Activated T-cell treated with anti-CD3 and anti-CD28 coated beads for 24 hours (primary cell): ENCODE measurements at regions not wholly inside any gene's neighbourhood (a gene's known extent, or its start where the extent isn't known, plus 50 kb on each side); places are given as distances from the start of the nearest gene placed in this dataset.

ENCODE experiments used
- DNase-seq: peaks from one replicate; pipeline ENCODE4 v3.0.0-alpha.2; 2020; ENCODE audit warnings: low read depth

DNA sequence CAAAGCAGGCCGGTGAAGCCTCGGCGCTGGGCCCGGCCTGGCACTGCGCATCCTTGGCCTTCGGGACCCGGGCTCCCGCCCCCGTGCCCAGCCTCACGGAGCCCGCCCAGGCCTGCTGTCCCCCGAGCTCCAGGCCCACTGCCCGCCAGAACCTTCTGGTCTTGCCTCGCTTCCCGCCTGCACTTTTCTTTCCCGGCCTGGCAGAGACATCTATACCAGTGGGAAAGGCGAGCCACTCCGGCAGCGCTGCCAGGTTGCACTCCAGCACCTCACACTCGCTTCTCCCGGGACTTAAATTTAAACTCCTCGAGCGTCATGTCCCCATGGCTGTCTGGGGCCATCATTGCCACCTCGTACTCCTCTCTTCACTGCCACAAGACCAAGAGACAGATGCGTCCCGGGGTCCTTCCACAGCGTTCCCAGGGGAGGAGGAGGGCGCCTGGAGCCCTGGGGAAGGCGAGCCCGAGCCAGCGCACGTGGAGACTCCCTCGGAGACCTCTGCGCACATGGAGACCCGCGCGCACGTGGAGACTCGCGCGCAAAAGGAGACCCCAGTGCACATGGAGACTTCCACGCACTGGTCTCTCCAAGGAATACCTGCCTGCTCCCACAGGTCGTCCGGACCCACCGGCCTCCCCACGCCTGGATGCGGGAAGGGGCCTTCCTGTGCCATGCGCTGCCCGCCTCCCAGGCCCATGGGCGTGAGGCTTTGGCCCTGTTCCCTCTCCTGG is 253.1 kb upstream of the SALL3 start:
- DNase-seq: no peak

DNA sequence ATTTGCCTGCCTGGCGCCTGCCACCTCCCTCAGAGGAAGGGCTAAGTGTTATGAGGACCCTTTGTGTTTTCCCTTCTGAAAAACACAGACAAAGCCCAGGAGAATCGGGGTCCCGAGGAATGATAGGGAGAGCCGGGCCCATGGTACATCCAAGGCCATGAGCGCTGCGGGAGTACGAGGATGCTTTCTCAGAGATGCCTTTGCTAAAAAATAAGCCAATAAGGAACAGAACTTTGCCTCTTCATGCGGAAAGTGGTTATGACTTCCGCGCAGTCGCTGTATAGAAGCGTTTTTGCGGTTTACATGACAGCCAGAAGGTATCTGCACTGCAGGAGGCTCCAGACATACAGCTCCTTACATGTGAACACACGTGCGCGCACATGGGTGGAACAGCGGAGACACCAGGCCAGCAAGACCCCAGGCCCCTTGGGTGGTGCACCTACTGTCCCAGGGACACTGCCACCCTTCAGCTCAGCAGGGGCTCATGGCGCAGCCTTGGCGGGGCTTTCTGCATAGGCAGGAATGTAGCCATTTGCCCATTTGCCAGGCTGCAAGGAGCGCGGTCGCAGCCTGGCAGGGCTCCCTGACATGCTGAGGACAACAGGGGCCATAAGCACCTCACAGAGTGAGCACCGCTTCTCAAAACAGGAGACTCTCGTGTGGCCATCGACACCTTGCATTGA is 252.4 kb upstream of the SALL3 start:
- no peak for DNase-seq

DNA sequence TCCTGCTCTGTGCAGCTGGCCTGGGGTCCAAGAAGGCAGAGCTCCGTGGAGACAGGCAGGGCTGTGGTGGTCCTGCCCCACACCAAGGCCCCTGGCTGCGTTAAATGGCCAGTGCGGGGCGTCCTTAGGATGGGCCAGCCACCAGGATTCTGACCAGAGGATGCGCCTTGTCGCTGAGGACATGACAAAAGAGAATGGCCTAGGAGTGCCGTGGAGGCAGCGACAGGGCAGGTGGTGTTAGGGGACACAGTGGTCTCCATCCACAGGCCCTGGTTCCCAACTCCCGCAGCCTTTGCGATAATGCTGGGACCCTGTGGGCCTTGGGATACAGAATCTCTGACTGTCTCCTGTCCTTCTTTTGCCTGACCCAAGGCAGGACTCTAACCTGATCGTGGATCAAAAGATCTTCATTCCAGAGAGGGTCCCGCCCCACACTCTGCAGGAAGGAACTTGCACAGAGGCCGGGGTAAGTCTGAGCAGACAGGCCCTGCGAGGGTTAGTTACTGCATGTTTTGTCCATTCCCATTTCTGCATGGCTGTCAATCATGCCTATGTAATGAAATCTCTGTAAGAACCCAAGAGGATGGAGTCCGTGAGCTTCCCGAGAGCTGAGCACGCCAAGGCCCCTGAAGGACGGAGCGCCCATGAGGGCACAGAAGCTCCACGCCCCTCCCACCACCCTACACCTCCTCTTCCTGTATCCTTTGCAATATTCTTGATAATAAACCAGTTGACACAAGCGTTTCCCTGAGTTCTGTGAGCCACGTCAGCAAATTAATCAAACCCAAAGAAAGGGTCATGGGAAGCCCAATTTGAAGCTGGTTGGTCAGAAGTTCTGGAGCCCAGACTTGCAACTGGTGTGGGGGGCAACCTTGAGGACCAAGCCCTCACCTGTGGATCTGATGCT is 251.5 kb upstream of the SALL3 start:
- DNase-seq: no peak

DNA sequence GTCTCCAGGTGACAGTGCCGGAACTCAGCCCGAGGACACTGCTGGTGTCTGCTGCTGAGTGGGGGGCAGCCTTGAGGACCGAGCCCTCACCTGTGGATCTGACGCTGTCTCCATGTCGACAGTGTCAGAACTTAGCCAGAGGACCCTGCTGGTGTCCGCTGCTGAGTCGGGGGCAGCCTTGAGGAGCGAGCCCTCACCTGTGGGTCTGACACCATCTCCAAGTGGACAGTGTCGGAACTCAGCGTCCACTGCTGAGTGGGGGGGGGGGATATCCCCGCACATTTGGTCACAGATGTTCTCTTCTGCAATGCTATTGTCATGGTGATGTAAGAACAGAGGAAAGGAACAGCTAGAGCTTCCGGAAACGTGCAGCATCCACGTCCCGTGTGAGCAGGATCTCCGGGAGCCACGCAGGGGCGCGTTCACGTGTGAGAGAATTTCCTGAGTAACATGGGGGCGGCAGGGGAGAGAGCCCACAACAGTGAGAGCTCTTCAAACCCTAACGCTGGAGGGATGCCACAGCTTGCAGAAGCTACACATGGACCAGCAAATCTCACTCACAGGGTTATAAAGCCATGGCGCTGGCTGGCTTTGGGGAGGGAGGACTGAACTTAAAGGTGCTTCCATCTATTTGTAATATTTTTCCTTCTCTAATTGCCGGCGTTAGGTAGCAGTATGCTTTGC is 250.7 kb upstream of the SALL3 start:
- DNase-seq: no peak

DNA sequence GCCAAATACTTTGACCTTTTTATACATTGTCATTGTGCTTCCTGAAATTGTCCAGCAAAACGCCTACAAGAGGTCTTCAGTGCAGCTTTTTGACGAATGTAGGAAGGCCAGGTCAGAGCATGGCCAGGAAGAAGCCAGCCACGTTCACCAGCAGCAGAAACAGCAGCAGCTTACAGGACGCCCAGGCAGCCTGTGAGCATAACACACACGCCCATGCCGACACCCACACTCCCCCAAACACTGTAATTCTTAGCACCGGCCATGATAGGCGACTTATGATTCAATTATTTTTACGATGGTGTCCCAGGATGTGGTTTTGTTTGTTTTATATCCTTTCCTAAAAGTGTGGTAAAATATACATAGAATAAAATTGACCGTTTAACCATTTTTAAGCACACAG is 249.1 kb upstream of the SALL3 start:
- no peak for DNase-seq

DNA sequence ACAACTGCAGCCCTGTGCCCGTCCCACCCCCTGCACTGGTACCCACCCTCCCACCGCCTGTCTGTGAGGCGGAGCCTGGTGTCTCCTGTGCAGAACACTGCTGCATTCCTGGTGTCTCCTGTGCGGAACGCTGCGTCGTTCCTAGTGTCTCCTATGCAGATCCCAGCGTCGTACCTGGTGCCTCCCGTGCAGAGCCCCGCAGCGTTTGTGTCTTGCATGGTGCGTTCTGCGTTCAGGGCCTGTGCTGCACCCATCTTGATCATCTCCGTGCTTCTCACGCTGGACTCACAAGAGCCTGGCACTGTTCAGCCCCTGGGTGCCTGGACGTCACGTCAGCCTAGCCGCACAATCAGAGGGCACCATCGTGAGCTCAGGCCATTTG is 248.6 kb upstream of the SALL3 start:
- DNase-seq: no peak

DNA sequence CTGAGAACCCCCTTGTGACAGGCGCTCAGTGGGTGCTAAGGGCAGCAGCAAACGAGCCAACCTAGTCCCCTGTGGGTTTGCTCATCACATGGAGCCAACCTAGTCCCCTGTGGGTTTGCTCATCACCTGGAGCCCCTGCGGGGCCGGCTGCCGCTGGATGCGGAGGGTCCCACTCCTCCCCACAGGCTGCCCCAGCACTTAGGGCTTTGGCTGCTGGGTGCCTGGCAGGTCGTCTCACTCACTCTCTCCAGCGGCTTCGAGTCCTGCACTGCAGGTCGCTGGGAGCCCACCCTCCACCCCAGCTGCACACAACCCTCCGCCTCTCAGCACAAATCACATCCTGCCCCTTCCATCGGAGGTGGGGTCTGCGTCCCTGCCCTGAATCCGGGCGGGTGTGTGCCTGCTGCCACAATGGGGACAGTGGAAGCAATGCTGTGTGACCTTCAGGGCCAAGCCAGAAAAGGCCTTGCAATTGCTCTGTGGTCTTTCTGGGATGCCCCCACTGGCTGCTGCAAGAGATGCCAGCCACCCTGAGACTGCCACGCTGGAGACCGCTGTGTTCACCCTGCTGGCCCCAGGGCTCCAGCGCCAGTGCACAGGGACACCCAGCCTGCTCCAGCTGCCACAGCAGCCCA is 248.1 kb upstream of the SALL3 start:
- DNase-seq: no peak

DNA sequence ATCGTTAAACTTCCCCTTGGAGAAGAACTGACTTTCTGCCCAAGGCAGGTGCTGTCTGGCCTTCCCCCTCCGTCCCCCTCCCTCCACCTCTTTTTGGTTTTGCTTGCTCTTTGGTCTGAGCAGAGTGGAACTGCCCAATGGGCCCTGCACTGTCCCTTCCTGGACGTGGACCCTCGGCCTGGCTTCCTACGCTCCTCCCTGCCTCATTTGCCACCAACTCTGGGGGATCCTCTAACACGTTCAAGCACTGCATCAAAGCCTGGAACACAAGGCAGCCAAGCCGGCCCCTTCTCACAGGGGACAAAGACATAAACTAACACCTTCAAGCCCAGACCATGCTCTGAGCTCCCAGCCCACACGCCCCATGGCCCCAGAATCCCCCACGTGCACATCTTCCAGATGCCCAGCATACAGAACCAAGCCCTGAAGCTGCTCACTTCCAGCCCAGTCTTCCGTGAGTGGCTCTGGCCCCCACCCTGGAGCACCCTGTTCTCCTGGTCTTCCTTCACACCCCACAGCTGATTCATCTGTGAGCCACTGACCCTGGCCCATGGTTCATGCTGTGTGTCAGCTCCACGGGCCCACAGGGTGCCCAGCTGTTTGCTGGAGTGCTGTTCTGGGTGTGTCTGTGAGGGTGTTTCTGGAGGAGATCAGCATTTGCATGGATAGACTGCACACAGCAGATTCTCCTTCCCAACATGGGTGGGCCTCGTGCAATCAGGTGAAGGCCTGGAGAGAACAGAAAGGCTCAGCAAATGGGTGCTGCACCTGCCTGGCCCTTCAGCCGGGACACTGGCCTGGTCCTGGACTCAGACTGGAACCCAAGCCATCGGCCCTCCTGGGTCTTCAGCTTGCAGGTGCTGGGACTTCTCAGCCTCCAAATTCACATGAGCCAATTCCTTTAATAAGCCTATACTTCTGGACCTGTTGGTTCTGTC is 247.1 kb upstream of the SALL3 start:
- no peak for DNase-seq

DNA sequence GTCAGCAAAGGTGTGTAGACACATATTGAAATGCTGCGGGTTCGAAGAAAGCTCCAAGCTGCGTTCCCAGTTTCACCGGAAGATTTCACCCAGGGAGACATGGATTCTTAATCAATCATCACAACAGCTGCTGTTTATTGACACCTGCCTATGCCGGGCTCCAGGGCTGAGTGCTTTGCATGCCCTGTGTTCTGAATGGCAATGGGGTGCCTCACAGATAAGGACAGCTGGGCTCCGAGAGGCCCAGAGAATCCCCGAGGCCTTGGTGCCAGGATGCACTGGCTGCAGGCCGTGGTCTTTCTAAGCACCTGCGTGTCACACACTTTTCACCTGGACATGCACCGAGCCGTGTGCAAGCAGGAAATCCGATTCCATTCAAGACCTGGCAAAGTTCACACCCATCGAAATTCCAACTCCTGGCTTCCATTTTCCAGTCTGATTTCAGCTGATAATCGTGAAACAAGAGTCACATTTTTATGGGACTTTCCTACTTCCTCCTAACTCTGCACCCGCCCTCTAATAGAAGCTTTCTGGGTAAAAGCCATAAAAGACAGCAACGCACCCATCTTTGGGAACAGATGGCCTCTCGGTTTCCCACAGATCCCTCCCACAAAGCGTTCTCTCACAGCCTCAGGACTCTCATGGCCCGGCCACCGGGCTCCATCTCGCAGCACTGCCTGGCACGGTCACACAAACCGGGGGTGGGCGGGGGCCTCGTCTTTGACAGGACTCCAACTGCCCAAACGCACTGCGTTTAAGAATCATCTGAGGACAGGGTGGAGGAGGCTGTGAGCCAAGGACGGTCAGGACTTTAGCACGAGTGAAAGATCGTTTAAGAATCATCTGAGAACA is 245.6 kb upstream of the SALL3 start:
- DNase-seq: no peak

DNA sequence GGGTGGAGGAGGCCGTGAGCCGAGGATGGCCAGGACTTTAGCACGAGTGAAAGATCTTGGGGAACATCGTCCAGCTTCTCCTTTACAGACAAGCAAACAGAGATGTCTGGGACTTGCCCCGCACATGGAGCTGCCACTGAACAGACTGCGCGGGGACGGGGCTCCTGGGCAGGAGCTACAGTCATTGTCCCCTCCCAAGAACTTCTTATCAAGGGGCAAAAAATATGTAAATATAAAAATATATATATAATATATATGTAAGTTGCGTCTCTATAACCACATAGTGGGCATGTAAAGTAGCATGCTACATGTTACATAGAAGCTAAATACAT is 245.0 kb upstream of the SALL3 start:
- no peak for DNase-seq

DNA sequence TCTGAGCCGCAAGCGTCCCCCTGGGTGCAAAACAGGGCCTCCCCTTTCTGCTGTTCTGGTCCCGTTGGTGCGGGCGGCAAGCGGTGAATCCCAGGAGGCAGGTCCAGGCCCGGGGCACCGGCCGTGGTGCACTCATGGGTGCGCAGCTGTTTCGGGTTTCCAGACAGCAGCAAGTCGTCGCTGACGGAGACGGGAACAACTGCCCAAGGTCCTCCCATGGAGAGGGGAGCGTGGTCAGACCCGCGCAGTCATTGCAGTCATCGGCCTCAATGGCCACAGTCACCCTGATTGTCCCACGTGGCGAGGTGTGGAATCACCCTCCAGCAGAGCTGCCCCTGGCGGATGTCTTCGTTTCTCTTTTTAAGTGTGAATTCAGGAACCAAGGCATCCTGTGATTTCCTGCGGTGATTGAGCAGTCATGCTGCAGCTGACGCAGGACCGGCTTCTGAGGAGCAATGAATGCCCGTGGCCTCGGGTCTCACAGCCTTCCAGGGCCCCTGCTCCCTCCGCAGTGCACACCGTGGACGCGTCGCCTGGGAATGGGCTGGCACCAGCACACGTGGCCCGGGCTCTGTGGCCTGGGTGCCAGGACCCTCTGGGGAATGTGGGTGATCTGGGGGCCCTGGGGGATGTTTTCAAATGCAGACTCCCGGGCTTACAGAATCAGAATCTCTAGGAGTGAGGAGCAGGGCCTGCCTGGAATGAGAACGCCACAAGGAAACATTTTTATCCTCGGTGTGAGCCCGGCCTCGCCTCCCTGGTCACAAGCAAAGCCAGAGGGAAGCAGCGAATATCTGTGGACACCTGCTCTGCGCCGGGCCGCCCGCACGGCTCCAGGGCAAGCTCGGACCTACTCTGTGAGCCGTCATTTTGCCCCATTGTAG is 244.2 kb upstream of the SALL3 start:
- DNase-seq: no peak

DNA sequence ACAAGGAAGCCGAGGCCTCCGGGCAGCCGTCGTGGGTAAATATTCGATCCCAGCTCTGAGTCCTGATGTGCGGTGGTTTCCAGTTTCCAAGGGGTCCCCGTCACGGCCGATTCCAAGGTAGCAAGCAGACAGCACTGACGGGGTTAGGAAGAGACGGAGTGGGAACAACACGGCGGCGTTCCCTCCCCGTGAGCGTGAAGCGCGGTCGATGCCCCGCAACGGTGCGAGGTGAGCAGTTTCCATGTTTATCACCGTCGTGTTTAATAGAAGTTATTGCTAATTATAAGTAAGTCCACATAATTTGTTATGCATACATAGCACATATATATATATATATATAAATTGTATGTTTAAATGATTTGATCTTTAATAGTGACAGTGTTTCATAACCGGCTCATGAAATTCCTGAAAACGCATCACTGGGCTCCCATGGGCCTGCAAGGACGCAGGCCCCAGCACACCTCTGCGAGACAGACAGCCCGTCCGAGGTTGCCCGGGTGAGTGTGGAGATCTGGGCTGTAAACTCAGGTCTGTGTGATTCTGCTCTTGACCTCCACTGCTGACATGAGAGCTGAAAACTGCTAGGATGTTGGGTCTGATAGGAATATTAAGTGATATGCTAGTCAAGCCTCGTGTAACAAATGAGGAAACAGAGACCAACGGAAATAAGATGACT is 243.5 kb upstream of the SALL3 start:
- DNase-seq: no peak

DNA sequence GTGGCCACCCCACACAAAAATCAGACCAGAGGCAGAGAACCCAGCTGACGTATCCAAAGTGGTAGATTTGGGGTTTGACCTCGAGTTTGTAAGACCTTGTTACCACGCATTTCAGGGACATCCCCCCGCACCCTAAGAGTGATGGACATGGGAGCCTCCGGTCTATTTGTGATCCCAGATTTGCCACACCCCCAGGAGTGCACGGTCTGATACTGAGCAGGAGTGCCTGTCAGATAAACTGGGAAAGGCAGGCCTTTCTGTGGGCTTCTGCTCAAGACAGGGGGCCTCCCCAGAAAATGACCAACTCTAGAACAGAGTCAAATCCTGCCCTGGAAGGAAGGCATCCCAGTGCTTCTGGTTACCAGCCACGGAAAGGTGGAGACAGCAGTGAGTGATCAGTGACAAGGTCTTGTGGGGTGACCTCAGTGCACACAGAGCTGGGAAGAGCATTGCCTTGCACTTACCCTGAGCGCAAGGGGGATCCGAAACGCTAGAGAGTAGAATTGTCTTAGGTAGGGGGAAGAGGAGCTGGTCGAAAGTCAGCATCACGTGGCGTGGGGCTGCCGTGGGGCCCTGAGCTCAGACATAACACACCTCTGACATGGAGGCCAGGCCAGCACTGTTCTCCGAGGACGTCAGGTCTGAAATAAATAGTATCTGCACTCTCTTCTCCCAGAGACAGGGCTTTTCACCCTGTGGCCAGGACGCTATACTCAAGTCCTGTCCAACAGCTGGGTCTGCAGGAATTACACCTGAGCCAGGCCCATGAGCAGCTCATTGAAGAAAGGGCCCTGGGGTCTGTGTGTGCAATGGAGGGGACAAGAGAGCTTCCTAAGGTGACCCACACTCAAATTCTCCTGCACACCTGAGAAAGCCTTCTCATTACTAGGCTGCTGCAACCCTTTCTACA is 242.4 kb upstream of the SALL3 start:
- no peak for DNase-seq

DNA sequence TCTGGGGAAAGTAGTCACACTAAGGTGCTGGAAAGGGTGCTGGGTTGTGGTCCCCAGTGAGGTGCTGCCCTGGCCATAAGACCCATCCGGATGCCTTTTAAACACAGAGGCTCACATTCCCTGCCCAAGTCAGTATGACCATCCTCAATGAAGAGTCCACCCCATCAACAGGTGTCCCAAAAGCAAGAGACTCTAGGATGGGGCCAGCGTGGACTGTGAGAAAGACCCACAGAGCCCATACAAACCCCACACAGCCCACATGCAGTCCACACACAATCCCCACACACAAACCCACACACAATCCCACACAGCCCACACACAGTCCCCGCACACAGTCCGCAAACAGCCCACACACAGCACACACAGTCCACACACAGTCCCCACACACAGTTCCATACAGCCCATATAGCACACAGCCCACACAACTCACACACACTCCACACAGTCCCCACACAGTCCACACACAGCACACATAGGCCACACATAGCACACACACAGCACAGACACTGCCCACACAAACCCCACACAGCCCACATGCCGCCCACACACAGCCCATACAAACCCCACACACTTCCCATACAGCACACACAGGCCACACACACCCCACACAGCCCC is 241.4 kb upstream of the SALL3 start:
- DNase-seq: no peak

DNA sequence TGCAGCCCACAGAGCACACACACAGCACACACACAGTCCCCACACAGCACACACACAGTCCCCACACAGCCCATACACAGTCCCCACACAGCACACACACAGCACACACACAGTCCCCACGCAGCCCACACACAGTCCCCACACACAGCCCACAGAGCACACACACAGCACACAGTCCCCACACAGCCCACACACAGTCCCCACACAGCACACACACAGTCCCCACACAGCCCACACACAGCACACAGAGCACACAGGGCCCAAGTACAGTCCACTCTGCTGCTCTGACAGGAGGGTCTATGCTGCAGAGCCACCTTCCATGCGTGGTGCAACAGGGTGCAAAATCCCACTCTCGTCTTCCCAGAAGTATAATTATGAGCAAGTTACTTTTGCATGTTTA is 240.5 kb upstream of the SALL3 start:
- no peak for DNase-seq

DNA sequence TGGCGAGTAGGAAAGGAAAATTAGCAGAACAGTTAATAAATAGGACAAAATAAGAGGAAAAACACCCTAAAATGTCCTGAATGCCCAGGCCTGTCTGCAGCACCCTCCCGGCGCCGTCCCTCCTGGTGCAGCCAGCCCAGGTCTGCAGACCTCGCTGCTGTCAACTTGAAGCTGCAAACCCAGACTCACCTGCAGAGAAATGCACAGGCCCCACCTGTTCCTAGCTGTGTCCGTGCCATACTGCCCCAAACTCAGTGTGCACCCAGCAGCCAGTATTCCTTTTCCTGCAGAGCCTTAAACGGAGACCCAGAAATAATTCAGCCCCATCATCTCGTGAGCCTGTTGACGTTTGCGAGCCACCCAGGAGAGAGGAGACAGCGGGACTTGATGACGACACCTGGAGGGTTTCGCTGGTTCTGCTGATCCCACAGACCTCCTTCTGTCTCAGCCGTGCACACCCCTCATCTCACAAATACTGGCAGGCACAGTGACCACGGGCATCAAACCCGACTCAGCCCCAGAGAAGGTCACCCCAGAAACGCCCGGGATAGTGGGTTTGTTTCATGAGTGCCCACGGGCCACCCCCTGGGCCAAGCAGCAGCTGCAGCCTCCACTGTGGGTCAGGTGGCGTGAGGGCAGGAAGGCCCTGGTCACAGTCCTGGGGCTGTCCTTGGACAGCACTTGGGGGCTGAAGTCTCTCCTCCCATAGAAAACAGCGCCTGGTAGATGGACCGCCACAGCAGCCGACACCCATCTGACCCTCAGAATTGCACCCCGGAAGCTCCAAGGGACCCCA is 239.5 kb upstream of the SALL3 start:
- no peak for DNase-seq
